ENCODE measurements at regions not wholly inside any gene's neighbourhood (a gene's known extent, or its start where the extent isn't known, plus 50 kb on each side); places are given as distances from the start of the nearest gene placed in this dataset.

GRCh38 chr9:105066275-105066865 is 138.4 kb upstream of the ABCA1 start:
- no peak for DNase-seq
- peaks cover 8% of the 10 kb centered on the region for H3K9me3 ChIP-seq (ENCODE audit: control insufficient read depth, low read length)
- Mint-ChIP-seq H3K36me3 (ENCODE audit: low read depth) (no peaks in the 10 kb centered on the region), H3K4me3 (no peak overlapping the region), H3K27me3 (ENCODE audit: insufficient read depth) (peaks cover 3% of the 10 kb centered on the region), H3K9me3 (peaks cover 5% of the 10 kb centered on the region), H3K4me1 (peaks cover 27% of the 10 kb centered on the region), H3K27ac (no peak overlapping the region)
- H3K9ac ChIP-seq (ENCODE audit: extremely low read depth, low read length, poor library complexity, severe bottlenecking): no peak overlapping the region
- H3K4me3 ChIP-seq (ENCODE audit: low read length): no peak overlapping the region
- 95 to 100% methylated on average over 5 of the region's 5 CpGs for WGBS, 2 experiments (ENCODE audit: insufficient coverage in 1 of 2, insufficient read length in 1 of 2)
- no peak overlapping the region for H3K27ac ChIP-seq (ENCODE audit: low read depth, low read length)
- TF ChIP-seq, protein P1, sequence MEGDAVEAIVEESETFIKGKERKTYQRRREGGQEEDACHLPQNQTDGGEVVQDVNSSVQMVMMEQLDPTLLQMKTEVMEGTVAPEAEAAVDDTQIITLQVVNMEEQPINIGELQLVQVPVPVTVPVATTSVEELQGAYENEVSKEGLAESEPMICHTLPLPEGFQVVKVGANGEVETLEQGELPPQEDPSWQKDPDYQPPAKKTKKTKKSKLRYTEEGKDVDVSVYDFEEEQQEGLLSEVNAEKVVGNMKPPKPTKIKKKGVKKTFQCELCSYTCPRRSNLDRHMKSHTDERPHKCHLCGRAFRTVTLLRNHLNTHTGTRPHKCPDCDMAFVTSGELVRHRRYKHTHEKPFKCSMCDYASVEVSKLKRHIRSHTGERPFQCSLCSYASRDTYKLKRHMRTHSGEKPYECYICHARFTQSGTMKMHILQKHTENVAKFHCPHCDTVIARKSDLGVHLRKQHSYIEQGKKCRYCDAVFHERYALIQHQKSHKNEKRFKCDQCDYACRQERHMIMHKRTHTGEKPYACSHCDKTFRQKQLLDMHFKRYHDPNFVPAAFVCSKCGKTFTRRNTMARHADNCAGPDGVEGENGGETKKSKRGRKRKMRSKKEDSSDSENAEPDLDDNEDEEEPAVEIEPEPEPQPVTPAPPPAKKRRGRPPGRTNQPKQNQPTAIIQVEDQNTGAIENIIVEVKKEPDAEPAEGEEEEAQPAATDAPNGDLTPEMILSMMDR (conservative IDR thresholded peaks at IDR 0.05): peak; percentile 34
- H3K36me3 ChIP-seq (ENCODE audit: control insufficient read depth, insufficient read depth, low read length): no peaks in the 10 kb centered on the region
- H3K27me3 ChIP-seq (ENCODE audit: control insufficient read depth, insufficient read depth, low read length, poor library complexity, severe bottlenecking): no peaks in the 10 kb centered on the region
- peaks cover 16% of the 10 kb centered on the region for H3K4me1 ChIP-seq (ENCODE audit: control insufficient read depth, insufficient read depth, low read length)

DNA sequence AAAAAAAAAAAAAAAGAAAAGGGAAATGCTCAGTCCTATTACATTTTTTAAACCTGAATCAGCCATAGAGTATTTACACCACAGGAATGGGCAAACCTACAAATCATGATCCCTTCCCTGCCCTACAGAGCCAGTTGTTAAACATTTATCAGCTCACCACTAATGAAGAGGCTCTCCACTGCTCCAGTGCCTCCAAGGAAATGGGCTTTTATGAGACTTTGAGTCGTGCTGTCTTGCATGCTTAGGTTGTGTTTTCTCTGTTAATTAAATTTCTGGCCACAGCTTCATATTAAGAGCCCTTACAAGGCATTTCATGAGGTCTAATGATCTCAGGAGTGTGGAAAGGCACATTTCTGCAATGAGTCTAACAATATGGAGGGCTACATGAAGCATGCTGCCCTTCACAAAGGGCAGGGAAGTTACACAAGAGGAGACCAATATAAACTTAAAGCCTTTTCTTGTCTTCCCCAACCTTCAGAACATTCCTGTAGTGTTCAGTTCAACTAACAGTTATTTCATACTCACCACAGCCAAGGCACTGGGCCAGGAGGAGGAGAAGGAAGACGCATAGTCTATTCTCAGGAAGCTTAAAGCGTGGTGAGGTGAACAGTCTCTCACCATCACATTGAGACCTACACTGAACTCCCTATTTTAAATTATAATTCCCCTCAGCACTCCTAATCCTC is 140.1 kb upstream of the ABCA1 start:
- Histone ChIP-seq H3K27me3 (ENCODE audit: control insufficient read depth, insufficient read depth, low read length, poor library complexity, severe bottlenecking) (no peaks in the 10 kb centered on the region), H3K27ac (ENCODE audit: low read depth, low read length) (no peak overlapping the region), H3K9ac (ENCODE audit: extremely low read depth, low read length, poor library complexity, severe bottlenecking) (no peak overlapping the region), H3K36me3 (ENCODE audit: control insufficient read depth, insufficient read depth, low read length) (no peaks in the 10 kb centered on the region), H3K4me1 (ENCODE audit: control insufficient read depth, insufficient read depth, low read length) (peaks cover 16% of the 10 kb centered on the region), H3K4me3 (ENCODE audit: low read length) (no peak overlapping the region), H3K9me3 (ENCODE audit: control insufficient read depth, low read length) (peaks cover 8% of the 10 kb centered on the region)
- Mint-ChIP-seq H3K27me3 (ENCODE audit: insufficient read depth) (peaks cover 3% of the 10 kb centered on the region), H3K4me1 (peaks cover 27% of the 10 kb centered on the region), H3K36me3 (ENCODE audit: low read depth) (no peaks in the 10 kb centered on the region), H3K4me3 (no peak overlapping the region), H3K9me3 (peaks cover 5% of the 10 kb centered on the region), H3K27ac (no peak overlapping the region)
- no peak for DNase-seq
- 95 to 100% methylated on average over 1 to 3 of the region's 3 CpGs for WGBS, 2 experiments (ENCODE audit: insufficient coverage in 1 of 2, insufficient read length in 1 of 2)
- TF ChIP-seq, protein P1 (conservative IDR thresholded peaks at IDR 0.05): no peak

DNA sequence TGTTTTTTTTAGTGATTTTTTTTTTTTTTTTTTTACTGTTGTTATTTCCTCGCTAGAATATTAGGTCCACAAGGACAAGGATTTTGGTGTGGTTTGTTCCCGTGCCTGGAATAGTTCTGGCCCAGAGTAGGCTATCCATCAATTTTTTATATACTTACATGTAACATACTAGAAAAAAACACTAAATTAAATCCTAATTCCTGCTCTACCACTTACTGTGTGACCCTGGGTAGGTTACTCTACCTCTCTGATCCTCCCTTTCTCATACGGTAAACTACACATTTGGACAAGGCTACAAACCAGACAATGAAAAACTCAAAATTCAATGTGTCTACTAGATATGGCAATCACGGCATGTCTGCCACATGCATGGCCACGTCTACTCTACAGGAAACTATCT is 141.3 kb upstream of the ABCA1 start:
- Histone ChIP-seq H3K9ac (ENCODE audit: extremely low read depth, low read length, poor library complexity, severe bottlenecking) (no peak overlapping the region), H3K27ac (ENCODE audit: low read depth, low read length) (no peak overlapping the region), H3K9me3 (ENCODE audit: control insufficient read depth, low read length) (peaks cover 8% of the 10 kb centered on the region), H3K27me3 (ENCODE audit: control insufficient read depth, insufficient read depth, low read length, poor library complexity, severe bottlenecking) (no peaks in the 10 kb centered on the region), H3K4me3 (ENCODE audit: low read length) (no peak overlapping the region), H3K36me3 (ENCODE audit: control insufficient read depth, insufficient read depth, low read length) (no peaks in the 10 kb centered on the region), H3K4me1 (ENCODE audit: control insufficient read depth, insufficient read depth, low read length) (peaks cover 9% of the 10 kb centered on the region)
- no peaks in the 10 kb centered on the region for H3K27me3 Mint-ChIP-seq (ENCODE audit: insufficient read depth)
- H3K27ac Mint-ChIP-seq: no peak overlapping the region
- no peak overlapping the region for H3K4me3 Mint-ChIP-seq
- 96 to 100% methylated on average over 2 to 5 of the region's 5 CpGs for WGBS, 2 experiments (ENCODE audit: insufficient coverage in 1 of 2, insufficient read length in 1 of 2)
- peaks cover 18% of the 10 kb centered on the region for H3K4me1 Mint-ChIP-seq
- no peaks in the 10 kb centered on the region for H3K36me3 Mint-ChIP-seq (ENCODE audit: low read depth)
- TF ChIP-seq, protein P1 (conservative IDR thresholded peaks at IDR 0.05): no peak
- H3K9me3 Mint-ChIP-seq: peaks cover 5% of the 10 kb centered on the region
- DNase-seq: no peak

Data from endodermal cell (in vitro differentiated cells).